ENCODE measurements at regions not wholly inside any gene's neighbourhood (a gene's known extent, or its start where the extent isn't known, plus 50 kb on each side); places are given as distances from the start of the nearest gene placed in this dataset.

GRCh38 chr12:127074161-127074560, 1192.8 kb upstream of the TMEM132C start:
- TF ChIP-seq, protein P1, sequence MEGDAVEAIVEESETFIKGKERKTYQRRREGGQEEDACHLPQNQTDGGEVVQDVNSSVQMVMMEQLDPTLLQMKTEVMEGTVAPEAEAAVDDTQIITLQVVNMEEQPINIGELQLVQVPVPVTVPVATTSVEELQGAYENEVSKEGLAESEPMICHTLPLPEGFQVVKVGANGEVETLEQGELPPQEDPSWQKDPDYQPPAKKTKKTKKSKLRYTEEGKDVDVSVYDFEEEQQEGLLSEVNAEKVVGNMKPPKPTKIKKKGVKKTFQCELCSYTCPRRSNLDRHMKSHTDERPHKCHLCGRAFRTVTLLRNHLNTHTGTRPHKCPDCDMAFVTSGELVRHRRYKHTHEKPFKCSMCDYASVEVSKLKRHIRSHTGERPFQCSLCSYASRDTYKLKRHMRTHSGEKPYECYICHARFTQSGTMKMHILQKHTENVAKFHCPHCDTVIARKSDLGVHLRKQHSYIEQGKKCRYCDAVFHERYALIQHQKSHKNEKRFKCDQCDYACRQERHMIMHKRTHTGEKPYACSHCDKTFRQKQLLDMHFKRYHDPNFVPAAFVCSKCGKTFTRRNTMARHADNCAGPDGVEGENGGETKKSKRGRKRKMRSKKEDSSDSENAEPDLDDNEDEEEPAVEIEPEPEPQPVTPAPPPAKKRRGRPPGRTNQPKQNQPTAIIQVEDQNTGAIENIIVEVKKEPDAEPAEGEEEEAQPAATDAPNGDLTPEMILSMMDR (IDR thresholded peaks at IDR 0.05) = no peak
- DNase-seq (ENCODE audit: low spot score) = no peak
- H3K27ac ChIP-seq = no peak overlapping the region
- H3K4me3 ChIP-seq = no peak overlapping the region

GRCh38 chr12:127075981-127076380, 1191.0 kb upstream of the TMEM132C start:
- DNase-seq (ENCODE audit: low spot score) = no peak
- no peak overlapping the region for H3K4me3 ChIP-seq
- H3K27ac ChIP-seq = no peak overlapping the region
- TF ChIP-seq, protein P1 (IDR thresholded peaks at IDR 0.05) = no peak

DNA sequence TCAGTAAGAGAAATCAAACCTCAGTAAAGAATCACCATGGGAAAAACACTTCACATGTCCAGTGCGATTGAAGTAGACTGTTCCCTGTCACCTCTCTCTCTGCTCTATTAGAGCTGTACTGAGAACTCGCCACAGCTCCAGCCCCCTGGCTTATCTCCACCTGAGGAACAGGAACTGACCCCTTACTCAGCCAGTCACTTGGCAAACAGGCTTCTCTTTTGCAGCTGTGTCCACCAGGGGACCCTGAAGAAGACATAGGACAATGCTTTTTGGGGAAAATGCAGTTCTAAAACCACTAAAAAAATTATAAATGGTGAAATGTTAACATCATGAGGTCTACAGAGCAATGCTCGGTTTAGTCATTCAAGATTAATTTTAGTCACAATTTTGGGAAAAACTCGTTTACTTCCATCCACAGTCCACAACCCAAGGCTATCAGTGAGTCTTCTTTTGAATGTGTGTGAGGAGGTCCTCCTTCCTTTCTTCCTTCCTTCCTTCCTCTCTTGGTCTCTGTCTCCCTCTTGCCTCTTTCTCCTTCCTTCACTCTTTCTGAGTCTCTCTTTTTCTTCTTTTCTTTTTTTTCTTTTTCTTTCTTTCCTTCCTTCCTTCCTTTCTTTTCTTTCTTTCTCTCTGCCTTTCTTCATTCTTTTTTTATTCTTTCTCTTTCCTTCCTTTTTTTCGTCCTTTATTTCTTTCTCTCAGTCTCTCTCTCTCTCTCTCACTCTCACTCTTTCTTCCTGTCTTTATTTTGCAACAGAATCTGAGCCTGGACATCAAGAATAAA, 1189.5 kb upstream of the TMEM132C start:
- no peak for DNase-seq (ENCODE audit: low spot score)
- Histone ChIP-seq H3K27ac (no peak overlapping the region), H3K4me3 (no peak overlapping the region)
- TF ChIP-seq, protein P1 (IDR thresholded peaks at IDR 0.05) = no peak

DNA sequence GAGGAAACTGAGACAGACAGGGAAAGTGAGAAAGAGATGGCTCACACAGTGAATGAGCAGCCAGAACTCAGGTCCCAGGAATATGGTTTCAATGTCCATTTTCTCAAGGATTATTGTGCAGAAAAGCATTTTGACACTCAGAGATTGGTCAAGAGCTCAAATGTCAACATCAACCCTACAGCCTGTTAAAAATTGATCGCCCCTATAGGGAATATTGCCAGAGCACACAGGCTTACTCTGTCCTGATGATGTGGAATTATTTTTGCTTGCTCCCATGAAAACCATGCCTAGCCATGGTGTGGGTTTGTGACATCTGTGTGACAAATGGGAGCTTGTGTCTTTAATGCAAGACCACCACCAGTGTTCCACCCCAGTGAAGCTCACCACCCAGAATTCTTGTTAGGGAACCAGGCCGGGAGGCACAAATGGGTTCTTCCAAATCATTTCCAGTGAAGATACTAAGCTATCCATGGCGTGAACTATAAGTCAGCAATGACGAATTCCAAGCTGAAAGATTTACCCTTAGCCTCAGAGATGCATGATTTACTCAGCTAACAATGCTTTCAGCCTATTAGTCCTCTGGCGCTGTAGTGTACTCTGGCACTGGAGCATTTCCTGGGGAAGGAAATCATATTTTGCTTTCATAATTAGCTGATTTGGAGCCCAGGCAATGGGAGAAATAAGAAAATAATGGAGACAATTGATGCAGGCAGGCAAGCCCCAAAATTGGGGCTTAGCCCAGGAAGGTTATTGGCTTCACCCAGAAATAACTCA, 1188.2 kb upstream of the TMEM132C start:
- TF ChIP-seq, protein P1 (IDR thresholded peaks at IDR 0.05) = no peak
- no peak overlapping the region for H3K27ac ChIP-seq
- H3K4me3 ChIP-seq = no peak overlapping the region
- no peak for DNase-seq (ENCODE audit: low spot score)

- H3K27ac ChIP-seq = no peak overlapping the region
- TF ChIP-seq, protein P1 (IDR thresholded peaks at IDR 0.05) = no peak
- no peak overlapping the region for H3K4me3 ChIP-seq
- no peak for DNase-seq (ENCODE audit: low spot score)
These were observed 1187.3 kb upstream of the TMEM132C start for GRCh38 chr12:127079636-127080035.

DNA sequence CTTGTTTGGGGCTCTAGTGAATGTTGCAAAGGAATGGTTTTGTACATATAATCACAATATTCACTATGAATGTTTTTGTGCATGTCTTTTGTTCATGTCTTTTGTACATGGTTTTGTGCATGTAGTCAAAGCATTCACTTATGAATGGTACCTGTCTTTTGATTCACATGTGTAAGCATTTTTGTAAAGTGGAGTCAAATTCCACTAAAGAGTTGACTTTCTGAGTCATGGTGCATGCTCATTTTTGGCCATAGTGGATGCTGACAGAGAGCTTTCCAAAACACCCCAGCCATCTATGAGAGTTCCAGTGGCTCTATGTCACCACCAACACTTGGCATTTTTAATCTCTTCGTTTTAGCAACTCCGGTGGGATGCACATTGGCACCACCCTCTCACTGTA, 1185.9 kb upstream of the TMEM132C start:
- TF ChIP-seq, protein P1 (IDR thresholded peaks at IDR 0.05) = no peak
- Histone ChIP-seq H3K27ac (no peak overlapping the region), H3K4me3 (no peak overlapping the region)
- DNase-seq (ENCODE audit: low spot score) = no peak

Data from coronary artery (tissue), 2 donors.